Retinal pigment epithelial cell (primary cell): ENCODE measurements at regions not wholly inside any gene's neighbourhood (a gene's known extent, or its start where the extent isn't known, plus 50 kb on each side); places are given as distances from the start of the nearest gene placed in this dataset.

Experiments
- DNase-seq: peaks from one replicate; pipeline ENCODE4 v3.0.0-alpha.2; 2010; ENCODE audit warnings: low read depth
- H3K4me3 ChIP-seq: 2 replicates; pipeline ENCODE4 v1.5.1; 2011; ENCODE audit warnings: mild to moderate bottlenecking, low read length, control low read depth, moderate library complexity
- TF ChIP-seq, protein P1 (sequence below): conservative IDR thresholded peaks from 2 replicates; pipeline ENCODE4 v1.5.1; 2011; ENCODE audit warnings: low read depth, low read length, control low read depth, inconsistent platforms

GRCh38 chr9:74117731-74118130 lies 379.4 kb upstream of the RORB start:
- TF ChIP-seq, protein P1, sequence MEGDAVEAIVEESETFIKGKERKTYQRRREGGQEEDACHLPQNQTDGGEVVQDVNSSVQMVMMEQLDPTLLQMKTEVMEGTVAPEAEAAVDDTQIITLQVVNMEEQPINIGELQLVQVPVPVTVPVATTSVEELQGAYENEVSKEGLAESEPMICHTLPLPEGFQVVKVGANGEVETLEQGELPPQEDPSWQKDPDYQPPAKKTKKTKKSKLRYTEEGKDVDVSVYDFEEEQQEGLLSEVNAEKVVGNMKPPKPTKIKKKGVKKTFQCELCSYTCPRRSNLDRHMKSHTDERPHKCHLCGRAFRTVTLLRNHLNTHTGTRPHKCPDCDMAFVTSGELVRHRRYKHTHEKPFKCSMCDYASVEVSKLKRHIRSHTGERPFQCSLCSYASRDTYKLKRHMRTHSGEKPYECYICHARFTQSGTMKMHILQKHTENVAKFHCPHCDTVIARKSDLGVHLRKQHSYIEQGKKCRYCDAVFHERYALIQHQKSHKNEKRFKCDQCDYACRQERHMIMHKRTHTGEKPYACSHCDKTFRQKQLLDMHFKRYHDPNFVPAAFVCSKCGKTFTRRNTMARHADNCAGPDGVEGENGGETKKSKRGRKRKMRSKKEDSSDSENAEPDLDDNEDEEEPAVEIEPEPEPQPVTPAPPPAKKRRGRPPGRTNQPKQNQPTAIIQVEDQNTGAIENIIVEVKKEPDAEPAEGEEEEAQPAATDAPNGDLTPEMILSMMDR, result no peak
- H3K4me3 ChIP-seq, result no peak overlapping the region

DNA sequence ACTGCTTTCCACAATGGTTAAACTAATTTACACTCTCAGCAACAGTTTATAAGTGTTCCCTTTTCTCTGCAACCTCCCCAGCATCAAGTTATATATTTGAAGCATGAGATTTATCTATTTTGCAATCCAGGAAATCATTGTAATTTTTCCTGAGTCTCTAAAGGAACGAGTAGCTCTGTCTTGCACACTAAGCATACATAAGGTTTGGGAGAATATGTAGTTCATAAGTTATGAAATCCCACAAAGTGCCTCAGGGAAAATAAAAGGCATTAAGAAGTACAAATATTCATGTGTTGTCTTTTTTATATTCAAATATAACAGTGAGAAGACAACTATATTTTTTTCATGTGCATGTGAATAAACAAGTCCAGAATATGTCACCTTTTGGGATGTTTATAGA lies 377.1 kb upstream of the RORB start:
- H3K4me3 ChIP-seq, result no peak overlapping the region
- TF ChIP-seq, protein P1, result no peak
- no peak for DNase-seq

More at GRCh38 chr9:74117731-74118130, 379.4 kb upstream of the RORB start:
- DNase-seq, result peak; percentile 98

- TF ChIP-seq, protein P1, result no peak
- H3K4me3 ChIP-seq, result no peak overlapping the region
- DNase-seq, result no peak
These were observed 376.7 kb upstream of the RORB start for GRCh38 chr9:74120470-74120869.

DNA sequence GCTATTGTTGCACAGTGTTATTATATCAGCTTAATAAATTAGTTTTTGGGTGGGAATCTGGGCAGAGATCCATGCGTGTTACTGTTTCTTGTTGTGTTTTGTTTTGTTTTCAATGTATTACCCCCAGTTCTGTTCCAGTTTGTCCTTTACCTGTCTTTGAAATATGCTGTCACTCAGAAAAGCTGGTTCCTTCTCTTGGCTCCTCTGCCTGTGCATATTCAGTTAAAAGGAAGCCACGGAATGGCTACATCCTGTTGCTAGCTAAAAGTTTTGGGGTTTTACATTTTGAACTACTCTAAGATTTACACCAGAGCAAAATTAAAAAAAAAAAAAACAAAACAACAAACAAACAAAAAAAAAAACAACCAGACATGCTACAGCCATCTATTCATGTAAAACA lies 374.9 kb upstream of the RORB start:
- no peak for DNase-seq
- TF ChIP-seq, protein P1, result no peak
- no peak overlapping the region for H3K4me3 ChIP-seq

GRCh38 chr9:74122661-74123060 lies 374.5 kb upstream of the RORB start:
- no peak for DNase-seq
- TF ChIP-seq, protein P1, result no peak
- no peak overlapping the region for H3K4me3 ChIP-seq

- TF ChIP-seq, protein P1, result no peak
- no peak for DNase-seq
- no peak overlapping the region for H3K4me3 ChIP-seq
These were observed 371.2 kb upstream of the RORB start for GRCh38 chr9:74125941-74126340.

GRCh38 chr9:74132986-74133385 lies 364.1 kb upstream of the RORB start:
- TF ChIP-seq, protein P1, result no peak
- DNase-seq, result no peak
- no peak overlapping the region for H3K4me3 ChIP-seq
